ENCODE measurements at regions not wholly inside any gene's neighbourhood (a gene's known extent, or its start where the extent isn't known, plus 50 kb on each side); places are given as distances from the start of the nearest gene placed in this dataset.

GRCh38 chr20:57974863-57975262 lies 253.6 kb downstream of the ANKRD60 start:
- POLR2A ChIA-PET = no interaction called here
- Histone ChIP-seq H3K9me1 (replicated peaks; ENCODE audit: control insufficient read depth, extremely low read depth, insufficient read depth, low read length) (no peaks in the 10 kb centered on the region), H3K4me1 (ENCODE audit: control insufficient read depth, extremely low read depth, insufficient read depth, low read length) (no peaks in the 10 kb centered on the region), H3K4me2 (ENCODE audit: insufficient read depth, low read length) (no peak overlapping the region), H3K4me3 (replicated peaks in 1 of 3; ENCODE audit: insufficient read depth in 1 of 3, low read depth in 1 of 3, low read length in 3 of 3) (no peak overlapping the region), H3K27me3 (ENCODE audit: control insufficient read depth in 2 of 2, insufficient read depth in 2 of 2, low read length in 2 of 2) (no peaks in the 10 kb centered on the region), H3K9me3 (replicated peaks; ENCODE audit: control insufficient read depth, insufficient read depth, low read length) (no peaks in the 10 kb centered on the region), H3K36me3 (ENCODE audit: control insufficient read depth in 2 of 2, extremely low read depth in 1 of 2, insufficient read depth in 2 of 2, low read length in 2 of 2) (no peaks in the 10 kb centered on the region), H4K20me1 (replicated peaks; ENCODE audit: control insufficient read depth, extremely low read depth, insufficient read depth, low read length) (no peaks in the 10 kb centered on the region), H2AFZ (ENCODE audit: low read depth, low read length) (no peak overlapping the region), H3K79me2 (ENCODE audit: control insufficient read depth, insufficient read depth, low read length) (no peaks in the 10 kb centered on the region), H3K27ac (ENCODE audit: insufficient read depth, low read depth, low read length) (no peak overlapping the region), H3K9ac (replicated peaks; ENCODE audit: extremely low read depth, insufficient read depth, low read length) (no peak overlapping the region)
- no TSS peak for BruUV-seq (replicated peaks)
- dilution Hi-C loops (cut with MboI; ENCODE audit: extremely low pct_ligation_motif_present, low sequenced_read_pairs) = no loop called here
- DNase-seq (ENCODE audit: low read depth, low spot score) (no peak), FAIRE-seq (no peak)
- CTCF ChIA-PET = no interaction called here
- TF ChIP-seq GATA2 (IDR thresholded peaks at IDR 0.05; ENCODE audit: insufficient read depth, insufficient read length, low read depth, low read length) (no peak), JUN (IDR thresholded peaks at IDR 0.05; ENCODE audit: borderline replicate concordance, insufficient read depth, insufficient read length, low read depth) (no peak), EZH2 (IDR thresholded peaks at IDR 0.05; ENCODE audit: borderline replicate concordance, low read depth, low read length, severe bottlenecking) (no peak), MAX (IDR thresholded peaks at IDR 0.05; ENCODE audit: insufficient read depth, insufficient read length) (no peak), FOS (IDR thresholded peaks at IDR 0.05; ENCODE audit: borderline replicate concordance, insufficient read depth, low read length) (no peak), CTCF (IDR thresholded peaks at IDR 0.05; ENCODE audit: extremely low read depth in 1 of 2, insufficient read depth in 1 of 2, low read depth in 1 of 2, low read length in 2 of 2) (no peak), POLR2A (IDR thresholded peaks at IDR 0.05; ENCODE audit: low read depth, low read length) (no peak), MYC (IDR thresholded peaks at IDR 0.05; ENCODE audit: low read depth, low read length) (no peak), POLR2AphosphoS5 (IDR thresholded peaks at IDR 0.05; ENCODE audit: insufficient read depth, low read depth, low read length) (no peak)
- intact Hi-C loops (cut with micrococcal nuclease) = no loop called here
